GM13977 (cell line): ENCODE measurements at regions not wholly inside any gene's neighbourhood (a gene's known extent, or its start where the extent isn't known, plus 50 kb on each side); places are given as distances from the start of the nearest gene placed in this dataset.
A peak's percentile ranks its signal among the peaks of the same experiment; 100 is the strongest.

Experiments
- DNase-seq: peaks from one replicate; pipeline ENCODE4 v3.0.0; 2012; ENCODE audit warnings: low spot score
- CTCF ChIP-seq: IDR thresholded peaks from 2 replicates; pipeline ENCODE4 v1.5.1; 2012; ENCODE audit warnings: mild to moderate bottlenecking, control low read depth; ENCODE audit not compliant: insufficient read depth; ENCODE audit errors: extremely low read depth, missing control alignments
- in situ Hi-C: fragments of 300-500 bp; cut with MboI; formaldehyde crosslinking; loops from one replicate; pipeline ENCODE4 v1.12.0; 2022; ENCODE audit warnings: low sequenced_read_pairs, low pct_unique_long_range_greater_than_20kb, mixed read lengths, inconsistent platforms; ENCODE audit not compliant: unreplicated experiment

- no peak for TF ChIP-seq CTCF
- in situ Hi-C loops = no loop called here
- DNase-seq = no peak
These were observed 148.1 kb upstream of the GDF10 start for GRCh38 chr10:47151920-47152319.

- in situ Hi-C loops = no loop called here
- no peak for DNase-seq
- TF ChIP-seq CTCF = peak; percentile 9
These were observed 147.1 kb upstream of the GDF10 start for GRCh38 chr10:47152861-47153349.

- no peak for TF ChIP-seq CTCF
- in situ Hi-C loops = no loop called here
- no peak for DNase-seq
These were observed 145.2 kb upstream of the GDF10 start for GRCh38 chr10:47154762-47155161.

- DNase-seq = no peak
- no peak for TF ChIP-seq CTCF
- in situ Hi-C loops = no loop called here
These were observed 143.1 kb upstream of the GDF10 start for GRCh38 chr10:47156873-47157272.

GRCh38 chr10:47158116-47159071 lies 141.6 kb upstream of the GDF10 start:
- in situ Hi-C loops = no loop called here
- TF ChIP-seq CTCF = no peak
- DNase-seq = no peak

GRCh38 chr10:47159361-47160260 lies 140.4 kb upstream of the GDF10 start:
- in situ Hi-C loops = no loop called here
- no peak for TF ChIP-seq CTCF
- DNase-seq = no peak
